ENCODE measurements at regions not wholly inside any gene's neighbourhood (a gene's known extent, or its start where the extent isn't known, plus 50 kb on each side); places are given as distances from the start of the nearest gene placed in this dataset.
"Not testable (repeated sequence)": the region's sequence is repeated elsewhere in the genome, so short reads cannot be mapped to it uniquely, and the experiment has no call there.

DNA sequence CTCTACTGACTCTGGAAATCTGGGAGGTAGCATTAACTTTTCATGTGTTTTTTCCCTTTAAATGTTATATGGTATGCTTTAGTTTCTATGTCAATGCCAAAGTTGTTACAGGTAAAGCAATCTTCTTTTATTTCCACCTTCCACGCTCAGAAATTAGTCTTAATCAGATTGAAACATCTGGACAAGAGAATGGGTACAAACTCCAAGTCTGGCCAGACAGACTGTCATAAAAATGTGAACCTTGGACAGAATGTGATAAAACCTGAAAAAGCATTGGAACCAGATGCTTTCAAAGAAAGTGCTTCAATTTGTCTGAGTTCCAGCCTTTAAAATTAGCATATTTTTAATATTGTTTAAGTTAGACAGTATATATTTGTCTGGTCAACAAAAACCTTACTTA lies 110.7 kb upstream of the P2RY1 start:
- no peak for DNase-seq

- DNase-seq: no peak
These were observed 106.5 kb upstream of the P2RY1 start for GRCh38 chr3:152728231-152728980.

- no peak for DNase-seq
These were observed 105.0 kb upstream of the P2RY1 start for GRCh38 chr3:152729906-152730305.

DNA sequence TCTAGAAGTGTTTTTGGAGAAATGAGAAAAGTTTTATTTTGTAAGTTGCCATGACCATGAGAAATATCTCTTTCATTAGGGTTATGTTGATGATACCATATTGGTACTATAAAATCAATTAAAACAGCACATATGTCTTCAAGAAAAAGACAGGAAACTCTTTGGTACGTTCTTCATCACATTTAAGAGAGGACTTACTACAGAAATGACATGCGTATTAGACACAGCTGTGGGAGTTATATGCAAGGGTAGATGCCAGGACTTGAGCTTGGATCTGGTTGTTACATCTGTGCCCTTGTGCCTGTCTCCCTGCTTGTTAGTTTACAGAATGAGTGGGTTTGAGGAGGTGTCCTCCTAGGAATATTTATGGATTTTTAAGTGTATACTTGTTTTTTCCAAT lies 103.4 kb upstream of the P2RY1 start:
- DNase-seq: no peak

GRCh38 chr3:152733584-152734119 lies 101.3 kb upstream of the P2RY1 start:
- DNase-seq: no peak

- no peak for DNase-seq
These were observed 97.7 kb upstream of the P2RY1 start for GRCh38 chr3:152737021-152737908.

DNA sequence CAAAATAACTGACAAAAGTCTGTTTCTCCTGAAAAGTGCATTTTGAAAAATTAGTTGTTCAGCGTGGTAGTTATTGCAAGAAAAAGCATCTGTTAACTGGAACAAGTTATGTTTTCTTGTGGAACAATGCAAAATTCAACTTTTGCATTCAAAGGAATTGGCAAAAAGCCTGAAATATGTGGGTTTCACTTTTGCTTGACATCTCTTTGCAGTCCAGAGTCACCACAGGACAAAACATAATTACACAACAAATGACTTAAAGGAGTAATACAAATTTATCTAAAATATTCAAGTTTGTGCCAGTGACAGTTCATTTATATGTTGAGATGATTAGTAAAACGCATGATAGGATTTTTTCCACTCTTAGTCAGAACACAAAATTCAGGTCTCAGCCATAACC lies 96.3 kb upstream of the P2RY1 start:
- no peak for DNase-seq

GRCh38 chr3:152742368-152743347 lies 92.3 kb upstream of the P2RY1 start:
- DNase-seq: no peak

GRCh38 chr3:152745646-152746045 lies 89.3 kb upstream of the P2RY1 start:
- DNase-seq: no peak

DNA sequence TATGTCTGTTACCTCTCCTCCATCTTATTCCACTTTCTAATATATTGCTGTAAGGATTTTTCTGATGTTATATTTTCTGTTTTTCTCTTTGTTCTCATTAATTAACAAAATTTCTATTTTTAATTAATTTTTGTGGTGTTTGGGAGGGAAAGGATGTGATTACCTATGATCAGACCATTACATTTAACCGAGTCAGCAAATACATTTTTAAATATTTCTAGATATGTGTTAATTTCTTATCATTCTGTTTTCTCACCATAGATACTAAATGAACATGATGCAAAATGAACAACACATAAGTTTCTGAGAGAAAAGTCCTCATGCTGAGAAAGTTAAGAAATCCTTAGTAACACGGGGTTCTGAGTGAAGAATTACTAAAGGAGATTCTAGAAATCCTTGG lies 80.6 kb upstream of the P2RY1 start:
- DNase-seq: no peak

GRCh38 chr3:152756807-152757206 lies 78.1 kb upstream of the P2RY1 start:
- DNase-seq: no peak

GRCh38 chr3:152760024-152760563 lies 74.8 kb upstream of the P2RY1 start:
- DNase-seq: no peak

- DNase-seq: no peak
These were observed 74.3 kb upstream of the P2RY1 start for GRCh38 chr3:152760591-152760990.

GRCh38 chr3:152768478-152768877 lies 66.5 kb upstream of the P2RY1 start:
- DNase-seq: no peak

DNA sequence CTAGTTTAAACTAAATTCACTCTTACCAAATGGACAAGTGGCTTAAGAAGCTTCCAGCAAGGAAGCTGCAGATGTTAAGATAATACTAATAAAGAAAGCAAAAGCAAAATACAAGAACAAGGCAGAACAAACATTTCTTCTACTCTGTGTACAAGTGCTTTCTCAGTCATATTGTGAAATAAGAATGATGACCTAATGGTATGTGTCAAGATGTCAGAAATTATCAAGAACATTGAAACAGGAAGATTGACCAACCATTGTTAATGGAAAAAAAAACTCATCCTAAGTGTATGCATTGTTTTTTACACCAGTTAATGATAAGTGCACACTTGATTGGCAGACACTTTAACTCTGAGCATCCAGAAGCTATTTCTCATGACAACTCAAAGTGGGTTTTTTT lies 65.4 kb upstream of the P2RY1 start:
- no peak for DNase-seq

DNA sequence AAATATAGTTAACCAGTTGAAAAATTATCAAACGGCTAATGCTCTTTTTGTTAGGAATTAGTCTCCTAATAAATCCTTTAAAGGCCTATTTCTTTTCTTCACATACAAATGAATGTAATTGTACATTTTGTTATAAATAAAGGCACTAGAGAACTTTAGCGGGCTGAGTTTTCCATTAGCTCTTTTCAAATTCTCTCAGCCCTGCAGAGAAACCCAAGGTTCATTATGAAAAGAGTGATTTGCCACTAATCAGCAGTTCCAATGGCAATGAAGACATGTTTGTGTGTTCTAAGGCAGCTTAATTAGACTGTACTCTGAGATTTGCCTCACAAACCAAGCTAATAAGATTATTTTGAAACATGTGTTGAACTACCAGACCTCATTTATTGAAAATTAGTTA lies 64.6 kb upstream of the P2RY1 start:
- no peak for DNase-seq

GRCh38 chr3:152771120-152771519 lies 63.8 kb upstream of the P2RY1 start:
- no peak for DNase-seq

- DNase-seq: no peak
These were observed 62.2 kb upstream of the P2RY1 start for GRCh38 chr3:152772674-152773225.

- DNase-seq: no peak
These were observed 61.3 kb upstream of the P2RY1 start for GRCh38 chr3:152773633-152774032.

GRCh38 chr3:152774230-152774629 lies 60.7 kb upstream of the P2RY1 start:
- DNase-seq: not testable (repeated sequence)

GRCh38 chr3:152778022-152778421 lies 56.9 kb upstream of the P2RY1 start:
- DNase-seq: no peak

GRCh38 chr3:152779653-152780052 lies 55.3 kb upstream of the P2RY1 start:
- DNase-seq: no peak

Data from CD4-positive, alpha-beta T cell treated with Interleukin-6 for 4 hours (primary cell).